ENCODE measurements at regions not wholly inside any gene's neighbourhood (a gene's known extent, or its start where the extent isn't known, plus 50 kb on each side); places are given as distances from the start of the nearest gene placed in this dataset.

DNA sequence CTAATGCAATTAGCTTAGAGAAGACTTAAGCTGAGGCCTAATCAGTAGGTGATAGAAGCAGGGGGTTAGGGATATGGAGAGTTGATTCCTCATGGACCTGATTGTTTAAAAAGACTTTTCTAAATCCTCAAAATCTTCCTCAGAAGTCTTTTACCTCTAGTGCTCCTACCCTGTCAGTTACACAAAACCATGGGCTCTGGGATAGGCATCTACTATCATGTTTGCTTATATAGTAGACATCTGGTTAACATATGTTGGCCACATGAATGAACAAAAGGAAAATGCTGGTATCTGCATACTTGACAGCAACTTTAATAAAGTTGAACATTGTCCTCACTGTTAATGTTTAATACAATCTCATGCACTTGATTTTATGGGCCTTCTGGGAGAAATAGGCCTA, 61.5 kb upstream of the FKBP1C start:
- TF ChIP-seq, protein P1, sequence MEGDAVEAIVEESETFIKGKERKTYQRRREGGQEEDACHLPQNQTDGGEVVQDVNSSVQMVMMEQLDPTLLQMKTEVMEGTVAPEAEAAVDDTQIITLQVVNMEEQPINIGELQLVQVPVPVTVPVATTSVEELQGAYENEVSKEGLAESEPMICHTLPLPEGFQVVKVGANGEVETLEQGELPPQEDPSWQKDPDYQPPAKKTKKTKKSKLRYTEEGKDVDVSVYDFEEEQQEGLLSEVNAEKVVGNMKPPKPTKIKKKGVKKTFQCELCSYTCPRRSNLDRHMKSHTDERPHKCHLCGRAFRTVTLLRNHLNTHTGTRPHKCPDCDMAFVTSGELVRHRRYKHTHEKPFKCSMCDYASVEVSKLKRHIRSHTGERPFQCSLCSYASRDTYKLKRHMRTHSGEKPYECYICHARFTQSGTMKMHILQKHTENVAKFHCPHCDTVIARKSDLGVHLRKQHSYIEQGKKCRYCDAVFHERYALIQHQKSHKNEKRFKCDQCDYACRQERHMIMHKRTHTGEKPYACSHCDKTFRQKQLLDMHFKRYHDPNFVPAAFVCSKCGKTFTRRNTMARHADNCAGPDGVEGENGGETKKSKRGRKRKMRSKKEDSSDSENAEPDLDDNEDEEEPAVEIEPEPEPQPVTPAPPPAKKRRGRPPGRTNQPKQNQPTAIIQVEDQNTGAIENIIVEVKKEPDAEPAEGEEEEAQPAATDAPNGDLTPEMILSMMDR (IDR thresholded peaks at IDR 0.05): no peak
- TF ChIP-seq EZH2 (IDR thresholded peaks at IDR 0.05; ENCODE audit: borderline replicate concordance, insufficient read depth, low read depth, low read length, poor library complexity, severe bottlenecking): no peak

Measured in B cell (primary cell).